ENCODE measurements at regions not wholly inside any gene's neighbourhood (a gene's known extent, or its start where the extent isn't known, plus 50 kb on each side); places are given as distances from the start of the nearest gene placed in this dataset.

- TF ChIP-seq GATA2 (IDR thresholded peaks at IDR 0.05; ENCODE audit: low read depth, low read length) (no peak), GATA3 (IDR thresholded peaks at IDR 0.05; ENCODE audit: low read depth, low read length) (no peak)
Measured at GRCh38 chr12:75892731-75893408, 138.7 kb downstream of the PHLDA1 start.

All from SH-SY5Y (cell line).